HUES48 (cell line): ENCODE measurements at regions not wholly inside any gene's neighbourhood (a gene's known extent, or its start where the extent isn't known, plus 50 kb on each side); places are given as distances from the start of the nearest gene placed in this dataset.

Experiments used
- H3K27ac ChIP-seq: one replicate; pipeline ENCODE4 v1.7.0; 2013; ENCODE audit warnings: low read depth, low read length, inconsistent platforms
- H3K27me3 ChIP-seq: 2 replicates; pipeline ENCODE4 v1.6.1; 2013; ENCODE audit warnings: mild to moderate bottlenecking, low read length; ENCODE audit not compliant: control insufficient read depth, insufficient read depth
- H3K36me3 ChIP-seq: 2 replicates; pipeline ENCODE4 v1.6.1; 2013; ENCODE audit warnings: low read length; ENCODE audit not compliant: control insufficient read depth, insufficient read depth
- H3K4me1 ChIP-seq: 2 replicates; pipeline ENCODE4 v1.6.1; 2013; ENCODE audit warnings: mild to moderate bottlenecking, low read length; ENCODE audit not compliant: control insufficient read depth, insufficient read depth
- H3K4me3 ChIP-seq: 2 replicates; pipeline ENCODE4 v1.5.1; 2013; ENCODE audit warnings: mild to moderate bottlenecking, low read depth, low read length
- H3K9ac ChIP-seq: 2 replicates; pipeline ENCODE4 v1.6.1; 2013; ENCODE audit warnings: mild to moderate bottlenecking, low read depth, low read length, moderate library complexity
- H3K9me3 ChIP-seq: 2 replicates; pipeline ENCODE4 v1.6.1; 2013; ENCODE audit warnings: low read length; ENCODE audit not compliant: control insufficient read depth, insufficient read depth

- Histone ChIP-seq H3K9me3 (no peaks in the 10 kb centered on the region), H3K4me3 (no peak overlapping the region), H3K27me3 (no peaks in the 10 kb centered on the region)
Measured at GRCh38 chr13:79648191-79648590, 167.2 kb downstream of the NDFIP2 start.

DNA sequence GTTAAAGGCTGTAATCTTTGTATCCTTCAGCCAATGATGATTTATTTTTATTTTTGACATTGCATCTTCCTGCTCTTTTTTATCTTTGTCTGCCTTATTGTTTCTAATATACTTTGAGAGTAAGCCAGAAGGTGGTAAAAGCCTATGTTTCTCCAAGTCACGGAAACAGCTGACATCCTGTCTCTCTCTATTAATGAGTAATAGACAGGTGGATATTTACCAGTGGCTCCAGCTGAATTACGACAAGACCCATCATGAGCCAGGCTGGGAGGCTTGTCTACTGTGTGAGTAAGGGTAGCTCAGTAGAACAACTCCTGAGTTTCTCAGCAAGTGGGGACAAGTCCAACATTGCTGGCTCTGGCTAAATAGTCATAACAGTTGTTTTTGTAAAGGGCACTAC, 166.6 kb downstream of the NDFIP2 start:
- no peak overlapping the region for H3K27ac ChIP-seq
- no peaks in the 10 kb centered on the region for H3K9me3 ChIP-seq
- H3K4me3 ChIP-seq: no peak overlapping the region
- H3K27me3 ChIP-seq: no peaks in the 10 kb centered on the region
- H3K9ac ChIP-seq: no peak overlapping the region
- H3K4me1 ChIP-seq: no peaks in the 10 kb centered on the region
- no peaks in the 10 kb centered on the region for H3K36me3 ChIP-seq

More at GRCh38 chr13:79648191-79648590, 167.2 kb downstream of the NDFIP2 start:
- Histone ChIP-seq H3K9ac (no peak overlapping the region), H3K36me3 (no peaks in the 10 kb centered on the region), H3K27ac (no peak overlapping the region), H3K4me1 (no peaks in the 10 kb centered on the region)

- Histone ChIP-seq H3K4me3 (no peak overlapping the region), H3K27ac (no peak overlapping the region), H3K36me3 (no peaks in the 10 kb centered on the region)
Measured at GRCh38 chr13:79646880-79647279, 165.9 kb downstream of the NDFIP2 start.

DNA sequence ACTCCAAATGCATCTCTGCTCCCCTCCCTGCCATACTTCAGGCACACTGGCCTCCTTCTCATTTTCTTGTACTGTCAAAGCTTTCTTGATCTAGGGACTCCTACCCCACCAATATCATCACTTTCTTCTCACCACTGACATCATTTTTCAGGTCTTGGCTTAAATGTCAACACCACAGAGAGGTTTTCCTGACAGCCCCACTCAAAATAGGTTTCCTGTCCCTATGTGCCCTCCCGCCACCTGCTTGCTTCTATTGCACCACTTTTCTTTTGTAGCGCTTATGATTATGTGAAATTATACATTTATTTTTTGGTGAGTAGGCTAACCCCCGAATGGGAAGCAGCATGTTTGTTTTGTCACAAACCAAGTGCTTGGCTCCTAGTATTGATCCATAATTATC, 164.6 kb downstream of the NDFIP2 start:
- H3K36me3 ChIP-seq: no peaks in the 10 kb centered on the region

More at GRCh38 chr13:79646880-79647279, 165.9 kb downstream of the NDFIP2 start:
- Histone ChIP-seq H3K9ac (no peak overlapping the region), H3K9me3 (no peaks in the 10 kb centered on the region), H3K27me3 (no peaks in the 10 kb centered on the region), H3K4me1 (no peaks in the 10 kb centered on the region)

DNA sequence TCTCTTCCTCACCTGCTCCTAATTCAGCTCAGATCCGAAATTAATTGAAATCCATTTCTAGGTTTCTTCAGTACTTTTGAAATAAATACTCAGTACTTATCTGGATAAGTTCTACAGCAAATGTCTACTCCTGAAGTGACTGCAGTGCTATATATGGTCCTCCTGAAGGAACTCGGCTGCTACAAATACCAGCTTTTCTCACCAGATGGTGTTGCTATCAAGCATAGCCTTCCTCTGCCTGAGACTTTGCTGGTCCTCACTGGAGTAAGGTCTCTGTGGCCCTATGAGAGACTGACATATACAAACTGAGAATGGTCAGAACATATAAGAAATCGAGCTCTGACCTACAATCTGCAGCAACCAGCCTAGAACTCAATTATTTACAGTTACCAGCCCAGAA, 161.6 kb downstream of the NDFIP2 start:
- Histone ChIP-seq H3K4me3 (no peak overlapping the region), H3K27me3 (no peaks in the 10 kb centered on the region), H3K4me1 (no peaks in the 10 kb centered on the region), H3K9ac (no peak overlapping the region), H3K36me3 (no peaks in the 10 kb centered on the region), H3K9me3 (no peaks in the 10 kb centered on the region), H3K27ac (no peak overlapping the region)

More for the DNA sequence above, 164.6 kb downstream of the NDFIP2 start:
- no peaks in the 10 kb centered on the region for H3K27me3 ChIP-seq
- H3K4me1 ChIP-seq: no peaks in the 10 kb centered on the region
- H3K9me3 ChIP-seq: no peaks in the 10 kb centered on the region
- no peak overlapping the region for H3K4me3 ChIP-seq
- H3K27ac ChIP-seq: no peak overlapping the region
- no peak overlapping the region for H3K9ac ChIP-seq

DNA sequence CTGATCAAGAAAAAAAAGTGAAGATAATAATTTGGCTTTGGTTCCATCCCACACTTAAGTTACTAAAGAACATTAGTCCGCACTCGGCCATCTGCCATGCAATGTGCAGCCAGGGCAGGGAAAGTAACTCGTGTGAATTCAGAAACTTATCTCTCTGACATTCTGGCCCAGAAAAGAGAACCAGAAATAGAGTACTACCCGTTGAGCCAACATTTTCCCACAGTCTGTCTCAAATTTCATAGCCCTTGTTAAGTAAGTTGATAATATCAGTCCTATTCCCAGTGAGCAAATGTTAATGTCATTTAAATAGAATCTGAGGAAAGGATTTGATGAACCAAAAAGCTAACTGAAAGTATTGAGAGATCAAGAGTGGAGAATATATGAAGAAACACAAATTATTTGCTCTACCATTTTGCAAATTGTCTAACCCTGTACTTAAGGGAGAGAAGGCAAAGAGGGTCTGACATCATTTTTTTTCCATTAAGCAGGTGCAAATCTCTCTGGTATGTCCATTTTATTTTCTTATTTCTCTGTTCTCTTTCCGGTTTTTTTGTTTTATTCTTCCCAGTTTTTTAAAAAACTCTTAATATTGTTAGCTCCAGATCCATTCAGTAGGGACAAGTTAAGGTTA, 156.3 kb downstream of the NDFIP2 start:
- Histone ChIP-seq H3K4me1 (no peaks in the 10 kb centered on the region), H3K9ac (no peak overlapping the region), H3K9me3 (no peaks in the 10 kb centered on the region), H3K27me3 (no peaks in the 10 kb centered on the region), H3K4me3 (no peak overlapping the region), H3K27ac (no peak overlapping the region), H3K36me3 (no peaks in the 10 kb centered on the region)

- Histone ChIP-seq H3K4me3 (no peak overlapping the region), H3K9ac (no peak overlapping the region), H3K36me3 (no peaks in the 10 kb centered on the region), H3K27ac (no peak overlapping the region), H3K9me3 (no peaks in the 10 kb centered on the region), H3K4me1 (no peaks in the 10 kb centered on the region), H3K27me3 (no peaks in the 10 kb centered on the region)
Measured at GRCh38 chr13:79631051-79631659, 150.2 kb downstream of the NDFIP2 start.

GRCh38 chr13:79628463-79628862, 147.5 kb downstream of the NDFIP2 start:
- no peak overlapping the region for H3K4me3 ChIP-seq
- H3K27ac ChIP-seq: no peak overlapping the region
- H3K27me3 ChIP-seq: no peaks in the 10 kb centered on the region
- no peaks in the 10 kb centered on the region for H3K4me1 ChIP-seq
- no peaks in the 10 kb centered on the region for H3K9me3 ChIP-seq
- no peaks in the 10 kb centered on the region for H3K36me3 ChIP-seq
- no peak overlapping the region for H3K9ac ChIP-seq

GRCh38 chr13:79626924-79627323, 146.0 kb downstream of the NDFIP2 start:
- no peaks in the 10 kb centered on the region for H3K27me3 ChIP-seq
- no peak overlapping the region for H3K4me3 ChIP-seq
- no peak overlapping the region for H3K27ac ChIP-seq
- no peak overlapping the region for H3K9ac ChIP-seq
- no peaks in the 10 kb centered on the region for H3K9me3 ChIP-seq
- no peaks in the 10 kb centered on the region for H3K36me3 ChIP-seq
- no peaks in the 10 kb centered on the region for H3K4me1 ChIP-seq

GRCh38 chr13:79625517-79625916, 144.6 kb downstream of the NDFIP2 start:
- Histone ChIP-seq H3K4me1 (no peaks in the 10 kb centered on the region), H3K27me3 (no peaks in the 10 kb centered on the region), H3K27ac (no peak overlapping the region), H3K36me3 (no peaks in the 10 kb centered on the region), H3K9me3 (no peaks in the 10 kb centered on the region), H3K9ac (no peak overlapping the region), H3K4me3 (no peak overlapping the region)

- no peaks in the 10 kb centered on the region for H3K36me3 ChIP-seq
- no peaks in the 10 kb centered on the region for H3K9me3 ChIP-seq
- no peak overlapping the region for H3K27ac ChIP-seq
- H3K27me3 ChIP-seq: no peaks in the 10 kb centered on the region
- no peak overlapping the region for H3K4me3 ChIP-seq
- H3K4me1 ChIP-seq: no peaks in the 10 kb centered on the region
- no peak overlapping the region for H3K9ac ChIP-seq
Measured at GRCh38 chr13:79621902-79622301, 140.9 kb downstream of the NDFIP2 start.
